Neural cell (in vitro differentiated cells): ENCODE measurements at regions not wholly inside any gene's neighbourhood (a gene's known extent, or its start where the extent isn't known, plus 50 kb on each side); places are given as distances from the start of the nearest gene placed in this dataset.
A peak's percentile ranks its signal among the peaks of the same experiment; 100 is the strongest.

Experiments
- H2AFZ ChIP-seq: fragments of 200-600, 300-800 bp; sonication (generic), shearing (Covaris generic); 2 replicates; pipeline ENCODE4 v1.6.0; 2014; ENCODE audit warnings: low read depth, mild to moderate bottlenecking, antibody characterized with exemption, low read length, moderate library complexity
- H3F3A ChIP-seq: fragments of 200-600 bp; shearing (Covaris generic); 2 replicates; pipeline ENCODE4 v1.6.1; 2016; ENCODE audit warnings: mild to moderate bottlenecking, moderate library complexity, mixed read lengths, antibody characterized with exemption, low read length; ENCODE audit not compliant: insufficient read depth, poor library complexity, severe bottlenecking
- H3K27ac ChIP-seq: fragments of 200-600, 300-800 bp; sonication (generic), shearing (Covaris generic); 2 replicates; pipeline ENCODE4 v1.5.1; 2014; ENCODE audit warnings: mild to moderate bottlenecking, low read length, moderate library complexity
- H3K27me3 ChIP-seq: fragments of 300-800, 200-600 bp; sonication (generic), shearing (Covaris generic); 2 replicates; pipeline ENCODE4 v1.6.0; 2014; ENCODE audit warnings: mild to moderate bottlenecking, low read depth, low read length, moderate library complexity; ENCODE audit not compliant: insufficient read depth
- H3K36me3 ChIP-seq: fragments of 300-800, 200-600 bp; sonication (generic), shearing (Covaris generic); 2 replicates; pipeline ENCODE4 v1.5.1; 2014; ENCODE audit warnings: mild to moderate bottlenecking, antibody characterized with exemption, low read length, moderate library complexity; ENCODE audit not compliant: insufficient read depth
- H3K4me2 ChIP-seq: fragments of 300-800, 200-600 bp; sonication (generic), shearing (Covaris generic); 2 replicates; pipeline ENCODE4 v1.6.0; 2014; ENCODE audit warnings: mild to moderate bottlenecking, low read length
- H3K4me3 ChIP-seq: fragments of 300-800, 200-600 bp; sonication (generic), shearing (Covaris generic); 2 replicates; pipeline ENCODE4 v1.5.1; 2014; ENCODE audit warnings: mild to moderate bottlenecking, low read length, moderate library complexity
- H3K79me2 ChIP-seq: fragments of 200-600 bp; shearing (Covaris generic); replicated peaks from 2 replicates; pipeline ENCODE4 v1.6.0; 2014; ENCODE audit warnings: mild to moderate bottlenecking, low read length, moderate library complexity; ENCODE audit not compliant: insufficient read depth
- H3K9ac ChIP-seq: fragments of 300-800, 200-600 bp; sonication (generic), shearing (Covaris generic); 2 replicates; pipeline ENCODE4 v1.6.1; 2016; ENCODE audit warnings: mild to moderate bottlenecking, low read length, mixed read lengths
- H3K9me2 ChIP-seq: fragments of 200-600 bp; shearing (Covaris generic); 2 replicates; pipeline ENCODE4 v1.6.1; 2016; ENCODE audit warnings: mild to moderate bottlenecking, low read length, mixed read lengths; ENCODE audit not compliant: insufficient read depth
- H3K9me3 ChIP-seq: fragments of 200-600, 300-800 bp; sonication (generic), shearing (Covaris generic); 2 replicates; pipeline ENCODE4 v1.6.1; 2016; ENCODE audit warnings: mild to moderate bottlenecking, mixed run types, low read length, moderate library complexity, mixed read lengths
- H4K20me1 ChIP-seq: fragments of 200-600 bp; shearing (Covaris generic); 2 replicates; pipeline ENCODE4 v1.6.1; 2016; ENCODE audit warnings: mild to moderate bottlenecking, mixed run types; ENCODE audit not compliant: insufficient read depth
- EP300 ChIP-seq: fragments of 450-650 bp; conservative IDR thresholded peaks from 2 replicates; pipeline ENCODE4 v1.6.1; 2014; ENCODE audit warnings: antibody characterized with exemption, mild to moderate bottlenecking, moderate library complexity; ENCODE audit not compliant: poor library complexity, severe bottlenecking
- EZH2 ChIP-seq: fragments of 200-600, 300-800 bp; shearing (Covaris generic), sonication (generic); IDR thresholded peaks from 2 replicates; pipeline ENCODE4 v1.6.1; 2014; ENCODE audit warnings: antibody characterized with exemption, low read length, borderline replicate concordance, mild to moderate bottlenecking; ENCODE audit not compliant: insufficient read depth, poor library complexity, severe bottlenecking
- MXI1 ChIP-seq: fragments of 450-650 bp; conservative IDR thresholded peaks from 2 replicates; pipeline ENCODE4 v1.6.1; 2014; ENCODE audit warnings: antibody characterized with exemption, mild to moderate bottlenecking; ENCODE audit not compliant: poor library complexity, severe bottlenecking
- POLR2AphosphoS5 ChIP-seq: IDR thresholded peaks from 2 replicates; pipeline ENCODE4 v1.6.1; 2012
- RAD21 ChIP-seq: fragments of 450-650 bp; conservative IDR thresholded peaks from 2 replicates; pipeline ENCODE4 v1.6.1; 2014; ENCODE audit warnings: antibody characterized with exemption, mild to moderate bottlenecking, moderate library complexity
- SMC3 ChIP-seq: fragments of 450-650 bp; conservative IDR thresholded peaks from 2 replicates; pipeline ENCODE4 v1.6.1; 2014; ENCODE audit warnings: antibody characterized with exemption, mild to moderate bottlenecking, moderate library complexity; ENCODE audit not compliant: poor library complexity
- TAF1 ChIP-seq: IDR thresholded peaks from 2 replicates; pipeline ENCODE4 v1.6.1; 2012; ENCODE audit warnings: low read depth
- TF ChIP-seq, protein P1 (sequence below): IDR thresholded peaks from 2 replicates; pipeline ENCODE4 v1.6.1; 2012; ENCODE audit warnings: borderline replicate concordance
- TF ChIP-seq, protein P2 (sequence below): fragments of 450-650 bp; IDR thresholded peaks from 2 replicates; pipeline ENCODE4 v1.5.1; 2014; ENCODE audit warnings: antibody characterized with exemption, mild to moderate bottlenecking, moderate library complexity; ENCODE audit not compliant: poor library complexity, severe bottlenecking

DNA sequence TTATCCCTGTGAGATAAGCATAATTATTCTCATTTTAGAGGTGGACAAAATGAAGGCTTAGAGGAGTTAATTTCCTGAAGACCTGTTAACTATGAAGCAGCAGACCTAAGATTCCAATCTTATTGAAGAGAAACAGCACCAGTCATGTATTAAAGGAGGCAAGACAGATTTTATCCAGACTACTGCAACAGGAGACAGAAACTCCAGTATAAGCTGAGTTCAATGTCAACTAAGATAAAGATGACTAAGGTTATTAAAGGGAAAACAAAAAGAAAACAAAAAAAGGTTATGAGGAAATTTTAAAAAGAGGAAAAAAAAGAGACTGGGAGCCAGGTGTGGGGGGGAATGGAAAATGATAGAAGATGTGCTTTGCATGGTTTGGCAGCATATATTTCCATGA lies 707.7 kb upstream of the NR2F2 start:
- TF ChIP-seq TAF1, result no peak
- TF ChIP-seq, protein P1, sequence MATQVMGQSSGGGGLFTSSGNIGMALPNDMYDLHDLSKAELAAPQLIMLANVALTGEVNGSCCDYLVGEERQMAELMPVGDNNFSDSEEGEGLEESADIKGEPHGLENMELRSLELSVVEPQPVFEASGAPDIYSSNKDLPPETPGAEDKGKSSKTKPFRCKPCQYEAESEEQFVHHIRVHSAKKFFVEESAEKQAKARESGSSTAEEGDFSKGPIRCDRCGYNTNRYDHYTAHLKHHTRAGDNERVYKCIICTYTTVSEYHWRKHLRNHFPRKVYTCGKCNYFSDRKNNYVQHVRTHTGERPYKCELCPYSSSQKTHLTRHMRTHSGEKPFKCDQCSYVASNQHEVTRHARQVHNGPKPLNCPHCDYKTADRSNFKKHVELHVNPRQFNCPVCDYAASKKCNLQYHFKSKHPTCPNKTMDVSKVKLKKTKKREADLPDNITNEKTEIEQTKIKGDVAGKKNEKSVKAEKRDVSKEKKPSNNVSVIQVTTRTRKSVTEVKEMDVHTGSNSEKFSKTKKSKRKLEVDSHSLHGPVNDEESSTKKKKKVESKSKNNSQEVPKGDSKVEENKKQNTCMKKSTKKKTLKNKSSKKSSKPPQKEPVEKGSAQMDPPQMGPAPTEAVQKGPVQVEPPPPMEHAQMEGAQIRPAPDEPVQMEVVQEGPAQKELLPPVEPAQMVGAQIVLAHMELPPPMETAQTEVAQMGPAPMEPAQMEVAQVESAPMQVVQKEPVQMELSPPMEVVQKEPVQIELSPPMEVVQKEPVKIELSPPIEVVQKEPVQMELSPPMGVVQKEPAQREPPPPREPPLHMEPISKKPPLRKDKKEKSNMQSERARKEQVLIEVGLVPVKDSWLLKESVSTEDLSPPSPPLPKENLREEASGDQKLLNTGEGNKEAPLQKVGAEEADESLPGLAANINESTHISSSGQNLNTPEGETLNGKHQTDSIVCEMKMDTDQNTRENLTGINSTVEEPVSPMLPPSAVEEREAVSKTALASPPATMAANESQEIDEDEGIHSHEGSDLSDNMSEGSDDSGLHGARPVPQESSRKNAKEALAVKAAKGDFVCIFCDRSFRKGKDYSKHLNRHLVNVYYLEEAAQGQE, result no peak
- no peak for TF ChIP-seq POLR2AphosphoS5
- no peak for TF ChIP-seq RAD21
- no peak for TF ChIP-seq EP300
- TF ChIP-seq MXI1, result no peak
- no peak for TF ChIP-seq EZH2
- no peak for TF ChIP-seq SMC3
- TF ChIP-seq, protein P2, sequence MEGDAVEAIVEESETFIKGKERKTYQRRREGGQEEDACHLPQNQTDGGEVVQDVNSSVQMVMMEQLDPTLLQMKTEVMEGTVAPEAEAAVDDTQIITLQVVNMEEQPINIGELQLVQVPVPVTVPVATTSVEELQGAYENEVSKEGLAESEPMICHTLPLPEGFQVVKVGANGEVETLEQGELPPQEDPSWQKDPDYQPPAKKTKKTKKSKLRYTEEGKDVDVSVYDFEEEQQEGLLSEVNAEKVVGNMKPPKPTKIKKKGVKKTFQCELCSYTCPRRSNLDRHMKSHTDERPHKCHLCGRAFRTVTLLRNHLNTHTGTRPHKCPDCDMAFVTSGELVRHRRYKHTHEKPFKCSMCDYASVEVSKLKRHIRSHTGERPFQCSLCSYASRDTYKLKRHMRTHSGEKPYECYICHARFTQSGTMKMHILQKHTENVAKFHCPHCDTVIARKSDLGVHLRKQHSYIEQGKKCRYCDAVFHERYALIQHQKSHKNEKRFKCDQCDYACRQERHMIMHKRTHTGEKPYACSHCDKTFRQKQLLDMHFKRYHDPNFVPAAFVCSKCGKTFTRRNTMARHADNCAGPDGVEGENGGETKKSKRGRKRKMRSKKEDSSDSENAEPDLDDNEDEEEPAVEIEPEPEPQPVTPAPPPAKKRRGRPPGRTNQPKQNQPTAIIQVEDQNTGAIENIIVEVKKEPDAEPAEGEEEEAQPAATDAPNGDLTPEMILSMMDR, result no peak

DNA sequence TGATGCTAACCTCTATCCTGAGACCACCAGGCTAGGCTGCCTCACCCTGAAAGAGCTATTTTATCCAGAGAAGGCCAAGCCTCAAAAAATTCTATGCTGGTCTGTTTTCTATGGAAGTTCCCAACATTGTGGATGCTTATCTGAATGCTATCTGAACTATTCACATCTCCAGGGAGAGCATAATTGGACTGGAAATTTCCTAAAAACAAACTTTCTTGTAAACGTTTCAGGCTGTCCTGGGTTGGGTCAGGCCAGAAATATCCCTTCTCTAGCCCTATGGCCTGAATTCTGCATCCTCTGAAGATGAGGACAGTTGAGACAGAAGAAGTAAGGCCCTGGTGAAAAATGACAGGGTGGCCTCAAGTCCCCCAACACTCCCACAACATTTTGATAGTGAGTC lies 706.4 kb upstream of the NR2F2 start:
- H3K27ac ChIP-seq, result no peak overlapping the region
- no peaks in the 10 kb centered on the region for H3K27me3 ChIP-seq
- no peaks in the 10 kb centered on the region for H3K9me3 ChIP-seq
- H4K20me1 ChIP-seq, result no peaks in the 10 kb centered on the region
- H3K79me2 ChIP-seq, result no peaks in the 10 kb centered on the region
- no peak for TF ChIP-seq EZH2
- no peaks in the 10 kb centered on the region for H3K36me3 ChIP-seq
- no peaks in the 10 kb centered on the region for H3K9me2 ChIP-seq
- H3K4me3 ChIP-seq, result no peak overlapping the region
- H3K9ac ChIP-seq, result no peak overlapping the region
- H3K4me2 ChIP-seq, result no peak overlapping the region
- peaks cover 15% of the 10 kb centered on the region for H3F3A ChIP-seq
- H2AFZ ChIP-seq, result no peak overlapping the region

More for the DNA sequence above, 707.7 kb upstream of the NR2F2 start:
- peaks cover 15% of the 10 kb centered on the region for H3F3A ChIP-seq
- no peak overlapping the region for H3K27ac ChIP-seq
- H3K9me2 ChIP-seq, result no peaks in the 10 kb centered on the region
- no peak overlapping the region for H2AFZ ChIP-seq
- no peaks in the 10 kb centered on the region for H3K36me3 ChIP-seq
- no peak overlapping the region for H3K9ac ChIP-seq
- H3K9me3 ChIP-seq, result no peaks in the 10 kb centered on the region
- no peak overlapping the region for H3K4me3 ChIP-seq
- H4K20me1 ChIP-seq, result no peaks in the 10 kb centered on the region
- H3K27me3 ChIP-seq, result no peaks in the 10 kb centered on the region
- no peak overlapping the region for H3K4me2 ChIP-seq
- H3K79me2 ChIP-seq, result no peaks in the 10 kb centered on the region

DNA sequence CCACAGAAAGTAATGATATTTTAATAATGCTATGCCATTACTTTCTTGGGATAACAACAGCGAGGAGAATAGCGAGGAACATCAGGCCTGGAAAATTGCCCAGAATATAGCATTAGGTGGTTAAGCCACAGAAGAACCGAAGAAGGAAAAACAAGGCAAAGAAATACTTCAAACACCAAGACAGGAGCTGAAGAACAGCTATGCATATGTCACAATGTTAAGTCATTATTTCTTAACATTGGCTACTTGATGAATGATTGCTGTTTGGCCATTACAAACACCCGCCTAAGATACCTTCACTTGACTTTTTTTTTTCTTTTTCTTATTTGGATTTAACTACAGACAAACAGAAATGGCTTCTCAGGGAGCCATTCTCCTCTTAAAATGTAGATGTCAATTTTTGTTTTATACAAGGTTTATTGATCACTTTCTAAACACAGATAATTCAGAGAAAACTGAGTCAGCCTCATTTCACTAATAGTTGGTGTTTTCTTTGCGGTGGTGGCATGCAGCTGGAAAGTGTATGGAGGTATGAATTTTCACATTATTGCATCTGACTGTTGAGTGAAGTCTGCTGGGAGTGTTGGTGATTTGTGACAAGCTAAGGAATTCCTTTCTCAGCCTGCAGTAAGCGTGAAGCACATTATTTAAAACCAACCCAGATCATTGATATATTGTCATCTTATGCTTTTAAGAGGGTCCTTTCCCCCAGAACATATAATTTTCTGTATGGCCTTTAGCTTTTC lies 705.7 kb upstream of the NR2F2 start:
- Histone ChIP-seq H3K4me2 (no peak overlapping the region), H3F3A (peaks cover 15% of the 10 kb centered on the region), H3K9me2 (no peaks in the 10 kb centered on the region), H3K27me3 (no peaks in the 10 kb centered on the region), H3K9me3 (no peaks in the 10 kb centered on the region), H2AFZ (no peak overlapping the region), H3K79me2 (no peaks in the 10 kb centered on the region), H3K4me3 (no peak overlapping the region), H3K9ac (no peak overlapping the region), H4K20me1 (no peaks in the 10 kb centered on the region), H3K36me3 (no peaks in the 10 kb centered on the region), H3K27ac (no peak overlapping the region)
- TF ChIP-seq, protein P1, result peak; percentile 83
- TF ChIP-seq TAF1 (no peak), POLR2AphosphoS5 (peak; percentile 65), EP300 (peak; percentile 80)
